ENCODE measurements at regions not wholly inside any gene's neighbourhood (a gene's known extent, or its start where the extent isn't known, plus 50 kb on each side); places are given as distances from the start of the nearest gene placed in this dataset.

DNA sequence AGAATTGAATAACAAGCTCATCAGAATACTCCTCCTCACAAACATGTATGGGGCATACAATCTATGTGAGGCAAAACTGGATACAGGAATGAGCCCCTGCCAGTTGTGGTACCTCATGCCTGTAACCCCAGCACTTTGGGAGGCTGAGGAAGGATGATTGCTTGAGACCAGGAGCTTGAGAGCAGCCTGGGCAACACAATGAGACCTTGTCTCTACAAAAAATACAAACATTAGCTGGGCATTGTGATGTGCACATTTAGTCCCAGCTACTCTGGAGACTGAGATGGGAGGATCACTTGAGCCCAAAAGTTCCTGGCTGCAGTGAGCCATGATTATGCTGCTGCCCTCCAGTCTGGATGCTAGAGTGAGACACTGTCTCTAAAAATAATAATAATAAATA is 611.0 kb downstream of the NLGN4X start:
- TF ChIP-seq POLR2AphosphoS5 (IDR thresholded peaks at IDR 0.05) (no peak), EP300 (IDR thresholded peaks at IDR 0.05) (no peak), POLR2A (IDR thresholded peaks at IDR 0.05) (no peak)
- TF ChIP-seq, protein P1, sequence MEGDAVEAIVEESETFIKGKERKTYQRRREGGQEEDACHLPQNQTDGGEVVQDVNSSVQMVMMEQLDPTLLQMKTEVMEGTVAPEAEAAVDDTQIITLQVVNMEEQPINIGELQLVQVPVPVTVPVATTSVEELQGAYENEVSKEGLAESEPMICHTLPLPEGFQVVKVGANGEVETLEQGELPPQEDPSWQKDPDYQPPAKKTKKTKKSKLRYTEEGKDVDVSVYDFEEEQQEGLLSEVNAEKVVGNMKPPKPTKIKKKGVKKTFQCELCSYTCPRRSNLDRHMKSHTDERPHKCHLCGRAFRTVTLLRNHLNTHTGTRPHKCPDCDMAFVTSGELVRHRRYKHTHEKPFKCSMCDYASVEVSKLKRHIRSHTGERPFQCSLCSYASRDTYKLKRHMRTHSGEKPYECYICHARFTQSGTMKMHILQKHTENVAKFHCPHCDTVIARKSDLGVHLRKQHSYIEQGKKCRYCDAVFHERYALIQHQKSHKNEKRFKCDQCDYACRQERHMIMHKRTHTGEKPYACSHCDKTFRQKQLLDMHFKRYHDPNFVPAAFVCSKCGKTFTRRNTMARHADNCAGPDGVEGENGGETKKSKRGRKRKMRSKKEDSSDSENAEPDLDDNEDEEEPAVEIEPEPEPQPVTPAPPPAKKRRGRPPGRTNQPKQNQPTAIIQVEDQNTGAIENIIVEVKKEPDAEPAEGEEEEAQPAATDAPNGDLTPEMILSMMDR (IDR thresholded peaks at IDR 0.05), result no peak
- no peak overlapping the region for H3K4me3 ChIP-seq
- H3K36me3 ChIP-seq, result no peaks in the 10 kb centered on the region
- no peak for DNase-seq
- H3K4me1 ChIP-seq, result no peaks in the 10 kb centered on the region
- no peaks in the 10 kb centered on the region for H3K9me3 ChIP-seq
- no peaks in the 10 kb centered on the region for H3K27me3 ChIP-seq
- no peak overlapping the region for H3K27ac ChIP-seq
- intact Hi-C loops (cut with DNase I), result no loop called here

DNA sequence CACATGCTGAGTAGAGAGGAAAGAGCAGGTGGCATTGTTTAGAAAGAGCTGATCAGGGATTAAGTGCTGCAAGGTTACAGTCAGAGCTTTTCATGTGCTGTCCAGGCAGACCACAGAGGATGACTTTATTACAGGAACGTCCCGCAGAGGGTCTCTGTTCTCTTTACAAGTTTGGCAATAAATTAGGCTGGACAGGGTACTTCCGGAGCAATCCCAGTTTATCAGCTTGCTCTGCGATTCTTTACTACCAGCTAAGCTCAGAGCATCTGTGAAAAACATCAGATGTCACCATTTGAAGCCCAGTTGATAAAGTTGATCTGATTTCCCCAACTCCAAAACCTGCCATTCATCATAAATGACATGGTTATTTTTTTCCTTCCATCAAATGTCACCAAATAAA is 633.1 kb downstream of the NLGN4X start:
- no peak overlapping the region for H3K4me3 ChIP-seq
- TF ChIP-seq, protein P1 (IDR thresholded peaks at IDR 0.05), result no peak
- no peak for TF ChIP-seq POLR2AphosphoS5 (IDR thresholded peaks at IDR 0.05)
- TF ChIP-seq EP300 (IDR thresholded peaks at IDR 0.05), result no peak
- TF ChIP-seq POLR2A (IDR thresholded peaks at IDR 0.05), result no peak
- WGBS, 2 donors, result 10 to 17% methylated on average over 4 of the region's 4 CpGs
- no peaks in the 10 kb centered on the region for H3K4me1 ChIP-seq
- H3K36me3 ChIP-seq, result no peaks in the 10 kb centered on the region
- intact Hi-C loops (cut with DNase I), result no loop called here
- H3K9me3 ChIP-seq, result no peaks in the 10 kb centered on the region
- no peak overlapping the region for H3K27ac ChIP-seq
- no peak for DNase-seq
- no peaks in the 10 kb centered on the region for H3K27me3 ChIP-seq

DNA sequence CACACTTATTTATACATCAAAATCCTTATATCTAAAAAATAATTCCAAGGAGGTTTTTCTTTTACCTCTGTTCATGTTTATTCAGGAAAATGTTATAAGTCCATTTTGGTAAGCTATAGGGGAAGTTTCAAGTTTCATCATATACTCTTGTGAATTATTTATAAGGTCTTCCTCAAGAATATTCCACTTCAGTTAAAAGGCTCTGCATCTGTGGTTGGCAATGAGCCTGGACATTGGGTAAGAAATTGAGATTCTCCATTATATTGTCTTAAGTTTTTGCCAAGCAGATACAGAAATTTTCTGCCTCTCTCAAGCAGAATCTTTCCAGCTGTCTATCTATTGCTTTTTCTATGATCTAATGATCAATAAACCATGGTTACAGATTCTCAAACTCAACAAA is 641.9 kb downstream of the NLGN4X start:
- H3K4me1 ChIP-seq, result no peaks in the 10 kb centered on the region
- H3K4me3 ChIP-seq, result no peak overlapping the region

DNA sequence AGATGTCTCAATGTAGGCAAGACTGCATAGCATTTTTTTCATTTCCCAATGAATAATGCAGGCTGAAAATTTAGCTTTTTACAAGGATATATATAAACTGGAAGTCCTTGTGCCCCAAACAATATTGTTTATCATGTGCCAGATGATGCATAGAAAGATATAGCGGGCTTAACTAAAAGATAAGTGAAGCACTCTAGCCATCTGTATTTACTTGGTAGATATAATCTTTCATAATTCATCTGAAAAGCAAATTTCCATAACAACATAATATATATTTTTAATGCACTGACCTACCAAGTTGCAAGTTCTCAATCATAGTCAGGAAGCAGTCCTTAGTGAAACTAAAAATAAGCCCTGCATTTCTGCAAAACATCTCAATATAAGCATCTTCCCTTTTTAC is 653.3 kb downstream of the NLGN4X start:
- intact Hi-C loops (cut with DNase I), result no loop called here
- no peak for DNase-seq
- Histone ChIP-seq H3K4me1 (no peaks in the 10 kb centered on the region), H3K9me3 (no peaks in the 10 kb centered on the region), H3K4me3 (no peak overlapping the region), H3K36me3 (no peaks in the 10 kb centered on the region), H3K27me3 (no peaks in the 10 kb centered on the region), H3K27ac (no peak overlapping the region)
- no peak for TF ChIP-seq POLR2A (IDR thresholded peaks at IDR 0.05)
- TF ChIP-seq, protein P1 (IDR thresholded peaks at IDR 0.05), result no peak
- no peak for TF ChIP-seq EP300 (IDR thresholded peaks at IDR 0.05)
- TF ChIP-seq POLR2AphosphoS5 (IDR thresholded peaks at IDR 0.05), result no peak
- WGBS, 2 donors, result 71 to 92% methylated on average over 1 of the region's 1 CpG

More for the DNA sequence above, 641.9 kb downstream of the NLGN4X start:
- TF ChIP-seq POLR2A (IDR thresholded peaks at IDR 0.05) (no peak), POLR2AphosphoS5 (IDR thresholded peaks at IDR 0.05) (no peak), EP300 (IDR thresholded peaks at IDR 0.05) (no peak)
- TF ChIP-seq, protein P1 (IDR thresholded peaks at IDR 0.05), result no peak
- Histone ChIP-seq H3K36me3 (no peaks in the 10 kb centered on the region), H3K9me3 (no peaks in the 10 kb centered on the region), H3K27ac (no peak overlapping the region), H3K27me3 (no peaks in the 10 kb centered on the region)
- no peak for DNase-seq
- intact Hi-C loops (cut with DNase I), result no loop called here

DNA sequence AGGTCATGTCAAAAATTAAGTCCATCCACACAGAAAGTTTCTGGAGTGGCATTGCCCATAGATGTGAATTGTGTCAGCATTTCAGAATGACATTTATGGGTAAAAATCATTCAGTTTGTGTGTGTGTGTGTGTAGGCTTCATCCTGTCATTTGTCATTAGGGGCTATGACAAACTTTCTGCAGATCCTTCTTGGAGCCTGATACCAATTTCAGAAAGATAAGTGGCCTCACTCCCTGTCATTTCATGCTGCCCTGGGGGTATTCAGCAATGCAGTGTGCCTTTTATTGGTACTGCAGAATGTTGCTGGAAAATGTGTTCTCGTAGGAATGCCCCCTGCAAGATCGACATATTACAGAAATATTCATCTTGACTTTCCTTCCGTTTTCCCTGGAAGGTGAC is 659.7 kb downstream of the NLGN4X start:
- 87% methylated on average over 3 of the region's 3 CpGs for WGBS, 2 donors

More for the DNA sequence above, 659.7 kb downstream of the NLGN4X start:
- TF ChIP-seq EP300 (IDR thresholded peaks at IDR 0.05) (no peak), POLR2A (IDR thresholded peaks at IDR 0.05) (no peak), POLR2AphosphoS5 (IDR thresholded peaks at IDR 0.05) (no peak)
- TF ChIP-seq, protein P1 (IDR thresholded peaks at IDR 0.05), result no peak
- no peaks in the 10 kb centered on the region for H3K36me3 ChIP-seq
- intact Hi-C loops (cut with DNase I), result no loop called here
- no peaks in the 10 kb centered on the region for H3K4me1 ChIP-seq
- H3K9me3 ChIP-seq, result no peaks in the 10 kb centered on the region
- no peaks in the 10 kb centered on the region for H3K27me3 ChIP-seq
- no peak for DNase-seq
- H3K27ac ChIP-seq, result no peak overlapping the region
- H3K4me3 ChIP-seq, result no peak overlapping the region

Data from sigmoid colon (tissue), 6 donors.